B cell (primary cell): ENCODE measurements at regions not wholly inside any gene's neighbourhood (a gene's known extent, or its start where the extent isn't known, plus 50 kb on each side); places are given as distances from the start of the nearest gene placed in this dataset.

Experiments
- ATAC-seq: fragments of 200-7000 bp; cut with Tn5 transposase; one replicate; pipeline ENCODE4 v1.10.0; 2021; ENCODE audit warnings: low read depth, mild to moderate bottlenecking, moderate number of reproducible peaks, moderate library complexity
- CTCF ChIA-PET: fragments of 350-600 bp; sonication (Branson Sonifier 250); formaldehyde crosslinking; loops from one replicate; lab custom pipeline; 2021; ENCODE audit warnings: antibody characterized with exemption, inconsistent platforms; lab: Charles Lee
- POLR2A ChIA-PET: fragments of 350-600 bp; sonication (Branson Sonifier 250); formaldehyde crosslinking; loops from one replicate; lab custom pipeline; 2021; ENCODE audit warnings: antibody characterized with exemption; lab: Charles Lee
- DNase-seq: peaks from one replicate; pipeline ENCODE4 v3.0.0; 2013
- H2AFZ ChIP-seq: 2 replicates; pipeline ENCODE4 v1.6.1; 2012; ENCODE audit warnings: mild to moderate bottlenecking, low read depth, low read length; ENCODE audit not compliant: insufficient read depth, poor library complexity, severe bottlenecking
- H3K27ac ChIP-seq, 2 donors: 1 replicate in 1 of 2; 2 replicates in 1 of 2; pipeline ENCODE4 v1.5.1; 2012 to 2013; ENCODE audit warnings: low read length in 2 of 2, mild to moderate bottlenecking in 2 of 2, moderate library complexity in 1 of 2
- H3K27me3 ChIP-seq, 4 experiments: fragments of 200-600 bp in 1 of 4; sonication (generic) in 1 of 4; replicated peaks in 1 of 4; 1 replicate in 2 of 4; 2 replicates in 2 of 4; pipeline versions ENCODE4 v1.6.1 to v1.7.0; 2013 to 2016; ENCODE audit warnings: low read length in 3 of 4, mild to moderate bottlenecking in 2 of 4, mixed read lengths in 1 of 4, moderate library complexity in 1 of 4; ENCODE audit not compliant: insufficient read depth in 4 of 4, control insufficient read depth in 3 of 4; ENCODE audit errors: control extremely low read depth in 1 of 4
- H3K36me3 ChIP-seq, 2 experiments: replicated peaks in 1 of 2; 1 replicate in 1 of 2; 2 replicates in 1 of 2; pipeline versions ENCODE4 v1.6.1 to v1.7.1; 2013; ENCODE audit warnings: low read length in 1 of 2; ENCODE audit not compliant: insufficient read depth in 2 of 2, control insufficient read depth in 1 of 2; ENCODE audit errors: control extremely low read depth in 1 of 2, extremely low read depth in 1 of 2
- H3K4me1 ChIP-seq, 2 donors: fragments of 200-600 bp in 1 of 2; sonication (generic) in 1 of 2; 1 replicate in 1 of 2; 2 replicates in 1 of 2; pipeline versions ENCODE4 v1.5.1 to v1.6.1; 2013 to 2017; ENCODE audit warnings: low read length in 2 of 2; ENCODE audit not compliant: control insufficient read depth in 2 of 2, insufficient read depth in 2 of 2
- H3K4me2 ChIP-seq: replicated peaks from 2 replicates; pipeline ENCODE3; 2012; ENCODE audit warnings: mild to moderate bottlenecking, low read depth, low read length; ENCODE audit not compliant: poor library complexity, severe bottlenecking
- H3K4me3 ChIP-seq, 5 experiments: fragments of 200-600 bp in 1 of 5; sonication (generic) in 1 of 5; 1 replicate in 3 of 5; 2 replicates in 2 of 5; pipeline versions ENCODE4 v1.5.1 to v1.7.0; 2011 to 2016; ENCODE audit warnings: low read length in 4 of 5, mild to moderate bottlenecking in 4 of 5, low read depth in 2 of 5, control low read depth in 1 of 5, moderate library complexity in 1 of 5; ENCODE audit not compliant: insufficient read depth in 1 of 5; ENCODE audit errors: control extremely low read depth in 1 of 5, extremely low read depth in 1 of 5
- H3K79me2 ChIP-seq: fragments of 200-600 bp; sonication (generic); one replicate; pipeline ENCODE4 v1.6.0; 2016; ENCODE audit warnings: low read length; ENCODE audit not compliant: control insufficient read depth, insufficient read depth
- H3K9ac ChIP-seq: fragments of 200-600 bp; sonication (generic); 2 replicates; pipeline ENCODE4 v1.6.1; 2017; ENCODE audit warnings: mild to moderate bottlenecking, low read length, moderate library complexity
- H3K9me3 ChIP-seq, 3 donors: one replicate each; pipeline versions ENCODE4 v1.6.1 to v1.7.1; 2013; ENCODE audit warnings: low read length in 2 of 3; ENCODE audit not compliant: control insufficient read depth in 2 of 3, insufficient read depth in 1 of 3; ENCODE audit errors: control extremely low read depth in 1 of 3
- H4K20me1 ChIP-seq: 2 replicates; pipeline ENCODE4 v1.6.0; 2012; ENCODE audit warnings: mild to moderate bottlenecking, low read length; ENCODE audit not compliant: insufficient read depth, control insufficient read depth, poor library complexity, severe bottlenecking
- H3K27ac Mint-ChIP-seq: one replicate; pipeline ENCODE4 v1.8.0; 2021; ENCODE audit warnings: mixed read lengths
- H3K27me3 Mint-ChIP-seq: one replicate; pipeline ENCODE4 v1.8.0; 2021; ENCODE audit warnings: mixed read lengths
- H3K4me1 Mint-ChIP-seq: one replicate; pipeline ENCODE4 v1.8.0; 2021; ENCODE audit warnings: mixed read lengths
- H3K4me3 Mint-ChIP-seq: one replicate; pipeline ENCODE4 v1.8.0; 2021; ENCODE audit warnings: mixed read lengths
- H3K9me3 Mint-ChIP-seq: one replicate; pipeline ENCODE4 v1.8.0; 2022; ENCODE audit warnings: mixed read lengths; ENCODE audit not compliant: insufficient read depth
- CTCF ChIP-seq: fragments of 200-600 bp; IDR thresholded peaks from one replicate; pipeline ENCODE4 v1.8.0; 2022; ENCODE audit warnings: antibody characterized with exemption, mild to moderate bottlenecking
- EZH2 ChIP-seq: IDR thresholded peaks from 2 replicates; pipeline ENCODE4 v1.6.1; 2012; ENCODE audit warnings: borderline replicate concordance, low read depth, mild to moderate bottlenecking, moderate library complexity, low read length; ENCODE audit not compliant: insufficient read depth, poor library complexity, severe bottlenecking
- WGBS: methylation state at CpG from one replicate; pipeline ENCODE4 v1.1.5; 2013; ENCODE audit warnings: missing lambda C conversion rate; ENCODE audit not compliant: insufficient coverage; 5-methylcytosine and 5-hydroxymethylcytosine counted together
- intact Hi-C: fragments of 100-400 bp; cut with micrococcal nuclease; formaldehyde crosslinking; loops from one replicate; pipeline ENCODE4 v1.10.0; 2022

- Mint-ChIP-seq H3K27me3 (no peaks in the 10 kb centered on the region), H3K4me1 (no peaks in the 10 kb centered on the region), H3K4me3 (no peak overlapping the region), H3K27ac (no peak overlapping the region), H3K9me3 (peaks cover 8% of the 10 kb centered on the region)
- H3K4me2 ChIP-seq = no peak overlapping the region
- H3K27ac ChIP-seq = no peak overlapping the region
- intact Hi-C loops = no loop called here
- peaks cover 0 to 9% (median 7%) of the 10 kb centered on the region in 3 donors for H3K9me3 ChIP-seq
- ChIA-PET CTCF (no interaction called here), POLR2A (no interaction called here)
- no peak overlapping the region for H2AFZ ChIP-seq
- no peak for TF ChIP-seq EZH2
- no peak for TF ChIP-seq CTCF
- no peak for ATAC-seq
- no peaks in the 10 kb centered on the region for H3K4me1 ChIP-seq
- H3K4me3 ChIP-seq = no peak overlapping the region
- no peaks in the 10 kb centered on the region for H3K27me3 ChIP-seq
- H3K9ac ChIP-seq = no peak overlapping the region
- DNase-seq = peak; percentile 3
- H3K36me3 ChIP-seq = no peaks in the 10 kb centered on the region
- WGBS = 65% methylated on average over 4 of the region's 4 CpGs
- H3K79me2 ChIP-seq = no peaks in the 10 kb centered on the region
- H4K20me1 ChIP-seq = no peaks in the 10 kb centered on the region
Measured at GRCh38 chr5:52531105-52531504, 256.6 kb upstream of the ITGA1 start.

GRCh38 chr5:52543594-52543993, 244.1 kb upstream of the ITGA1 start:
- Histone ChIP-seq H3K4me3 (no peak overlapping the region), H2AFZ (no peak overlapping the region), H3K79me2 (no peaks in the 10 kb centered on the region), H4K20me1 (no peaks in the 10 kb centered on the region), H3K4me1 (no peaks in the 10 kb centered on the region), H3K27me3 (no peaks in the 10 kb centered on the region), H3K9me3 (peaks cover 0 to 5% (median 0%) of the 10 kb centered on the region in 3 donors), H3K4me2 (no peak overlapping the region), H3K36me3 (no peaks in the 10 kb centered on the region), H3K27ac (no peak overlapping the region), H3K9ac (no peak overlapping the region)
- intact Hi-C loops = no loop called here
- Mint-ChIP-seq H3K27ac (no peak overlapping the region), H3K4me1 (no peaks in the 10 kb centered on the region), H3K27me3 (no peaks in the 10 kb centered on the region), H3K9me3 (no peaks in the 10 kb centered on the region), H3K4me3 (no peak overlapping the region)
- POLR2A ChIA-PET = no interaction called here
- DNase-seq (no peak), ATAC-seq (no peak)
- CTCF ChIA-PET = no interaction called here
- TF ChIP-seq CTCF = no peak
- no peak for TF ChIP-seq EZH2
- 75% methylated on average over 2 of the region's 5 CpGs for WGBS
